ENCODE measurements at regions not wholly inside any gene's neighbourhood (a gene's known extent, or its start where the extent isn't known, plus 50 kb on each side); places are given as distances from the start of the nearest gene placed in this dataset.

DNA sequence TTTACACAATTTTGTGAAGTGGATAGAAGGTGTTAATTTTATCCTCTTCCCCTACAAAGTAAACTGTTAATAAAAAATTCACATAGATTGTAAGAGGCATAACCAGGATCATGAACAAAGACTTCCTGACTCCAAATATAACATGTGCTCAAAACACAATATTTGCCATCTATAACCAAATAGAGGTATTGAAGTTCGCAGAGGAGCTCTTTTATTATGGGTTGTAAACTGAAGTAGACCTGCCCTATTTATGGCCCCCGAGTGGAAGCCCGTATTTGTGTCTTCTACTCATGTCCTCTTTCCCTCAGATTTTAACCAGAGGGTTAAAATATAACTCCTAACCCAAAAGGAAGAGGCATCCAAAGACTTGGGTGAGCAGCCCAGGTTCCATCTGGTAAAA is 285.6 kb upstream of the COL8A1 start:
- TF ChIP-seq CTCF (conservative IDR thresholded peaks at IDR 0.05; ENCODE audit: low read depth, low read length) (no peak), EZH2 (IDR thresholded peaks at IDR 0.05; ENCODE audit: borderline replicate concordance, low read depth, low read length, poor library complexity, severe bottlenecking) (no peak)
